ENCODE measurements at regions not wholly inside any gene's neighbourhood (a gene's known extent, or its start where the extent isn't known, plus 50 kb on each side); places are given as distances from the start of the nearest gene placed in this dataset.

- Histone ChIP-seq H3K9me3 (peaks cover 7% of the 10 kb centered on the region; the same call in 1 of the 2 replicates), H3K27ac (ENCODE audit: low read depth in 2 of 2, low read length in 1 of 2) (no peak overlapping the region), H3K27me3 (ENCODE audit: insufficient read depth) (no peaks in the 10 kb centered on the region), H3K9ac (no peak overlapping the region), H3K36me3 (replicated peaks in 1 of 2; ENCODE audit: control insufficient read depth in 1 of 2, insufficient read depth in 2 of 2, low read length in 1 of 2) (no peaks in the 10 kb centered on the region), H3K9me2 (no peaks in the 10 kb centered on the region), H2AFZ (ENCODE audit: low read depth) (no peak overlapping the region), H3K4me1 (ENCODE audit: control insufficient read depth in 1 of 2, insufficient read depth in 2 of 2, low read depth in 1 of 2, low read length in 1 of 2) (no peaks in the 10 kb centered on the region), H4K20me1 (ENCODE audit: insufficient read depth) (no peaks in the 10 kb centered on the region), H3K4me3 (ENCODE audit: low read depth in 2 of 2, low read length in 1 of 2) (no peak overlapping the region), H3K4me2 (no peak overlapping the region), H3K79me2 (ENCODE audit: insufficient read depth) (no peaks in the 10 kb centered on the region), H3F3A (replicated peaks; ENCODE audit: insufficient read depth) (no peaks in the 10 kb centered on the region)
- DNase-seq: no peak
- POLR2A ChIA-PET: no interaction called here
- WGBS (ENCODE audit: low lambda C conversion rate): 39% methylated on average over 2 of the region's 2 CpGs
- TF ChIP-seq MXI1 (IDR thresholded peaks at IDR 0.05; ENCODE audit: low read depth, low read length) (no peak), FOSL2 (IDR thresholded peaks at IDR 0.05; ENCODE audit: borderline replicate concordance, low read depth) (no peak), MAX (IDR thresholded peaks at IDR 0.05; ENCODE audit: low read depth) (no peak), TAF1 (IDR thresholded peaks at IDR 0.05; ENCODE audit: borderline replicate concordance, low read depth, low read length) (no peak), POLR2AphosphoS5 (IDR thresholded peaks at IDR 0.05; ENCODE audit: low read depth, low read length) (no peak)
- CTCF ChIA-PET: no interaction called here
Observed at GRCh38 chr1:163785868-163786405, 464.2 kb downstream of the NUF2 start.

- Histone ChIP-seq H3F3A (replicated peaks; ENCODE audit: insufficient read depth) (no peaks in the 10 kb centered on the region), H3K9ac (no peak overlapping the region), H3K79me2 (ENCODE audit: insufficient read depth) (no peaks in the 10 kb centered on the region), H3K27me3 (ENCODE audit: insufficient read depth) (no peaks in the 10 kb centered on the region), H4K20me1 (ENCODE audit: insufficient read depth) (no peaks in the 10 kb centered on the region), H2AFZ (ENCODE audit: low read depth) (no peak overlapping the region), H3K4me2 (no peak overlapping the region), H3K4me1 (ENCODE audit: control insufficient read depth in 1 of 2, insufficient read depth in 2 of 2, low read depth in 1 of 2, low read length in 1 of 2) (no peaks in the 10 kb centered on the region), H3K9me2 (no peaks in the 10 kb centered on the region), H3K9me3 (no peaks in the 10 kb centered on the region), H3K36me3 (replicated peaks in 1 of 2; ENCODE audit: control insufficient read depth in 1 of 2, insufficient read depth in 2 of 2, low read length in 1 of 2) (no peaks in the 10 kb centered on the region), H3K27ac (ENCODE audit: low read depth in 2 of 2, low read length in 1 of 2) (no peak overlapping the region), H3K4me3 (ENCODE audit: low read depth in 2 of 2, low read length in 1 of 2) (no peak overlapping the region)
- WGBS (ENCODE audit: low lambda C conversion rate): 14% methylated on average over 4 of the region's 4 CpGs
- no peak for TF ChIP-seq POLR2AphosphoS5 (IDR thresholded peaks at IDR 0.05; ENCODE audit: low read depth, low read length)
- TF ChIP-seq NFIC (IDR thresholded peaks at IDR 0.05; ENCODE audit: borderline replicate concordance): no peak
- no peak for TF ChIP-seq NRF1 (IDR thresholded peaks at IDR 0.05; ENCODE audit: low read depth, low read length)
- no peak for TF ChIP-seq MAX (IDR thresholded peaks at IDR 0.05; ENCODE audit: low read depth)
- no peak for TF ChIP-seq TEAD4 (IDR thresholded peaks at IDR 0.05; ENCODE audit: borderline replicate concordance, insufficient read depth)
- TF ChIP-seq RAD21 (IDR thresholded peaks at IDR 0.05; ENCODE audit: low read length): no peak
- no peak for TF ChIP-seq GATA2 (CRISPR knock-in tag; IDR thresholded peaks at IDR 0.05)
- no peak for TF ChIP-seq FOXM1 (IDR thresholded peaks at IDR 0.05; ENCODE audit: low read depth)
- TF ChIP-seq FOSL2 (IDR thresholded peaks at IDR 0.05; ENCODE audit: borderline replicate concordance, low read depth): no peak
- no peak for TF ChIP-seq USF2 (IDR thresholded peaks at IDR 0.05; ENCODE audit: borderline replicate concordance, low read depth, low read length)
- no peak for TF ChIP-seq MXI1 (IDR thresholded peaks at IDR 0.05; ENCODE audit: low read depth, low read length)
- no peak for TF ChIP-seq PBX3 (IDR thresholded peaks at IDR 0.05)
- TF ChIP-seq YY1 (IDR thresholded peaks at IDR 0.05; ENCODE audit: low read depth): no peak
- ChIA-PET CTCF (no interaction called here), POLR2A (no interaction called here)
- no peak for DNase-seq
Observed at GRCh38 chr1:163789911-163790310, 468.2 kb downstream of the NUF2 start.

All from SK-N-SH (cell line).